CD4-positive, alpha-beta T cell (primary cell): ENCODE measurements at regions not wholly inside any gene's neighbourhood (a gene's known extent, or its start where the extent isn't known, plus 50 kb on each side); places are given as distances from the start of the nearest gene placed in this dataset.

Experiments used
- ATAC-seq: fragments of 200-7000 bp; cut with Tn5 transposase; one replicate; pipeline ENCODE4 v1.10.0; 2022; ENCODE audit warnings: mild to moderate bottlenecking; ENCODE audit not compliant: poor library complexity
- CTCF ChIA-PET: fragments of 350-600 bp; sonication (Branson Sonifier 250); formaldehyde crosslinking; loops from one replicate; lab custom pipeline; 2021; ENCODE audit warnings: antibody characterized with exemption, inconsistent platforms; lab: Charles Lee
- POLR2A ChIA-PET: fragments of 350-600 bp; sonication (Branson Sonifier 250); formaldehyde crosslinking; loops from one replicate; lab custom pipeline; 2021; ENCODE audit warnings: antibody characterized with exemption, inconsistent platforms; lab: Charles Lee
- DNase-seq, 14 experiments: peaks; one replicate each; pipeline ENCODE4 v3.0.0-alpha.2; 2013 to 2020; ENCODE audit warnings: mixed read lengths in 2 of 14
- H3K27ac ChIP-seq, 2 donors: one replicate each; pipeline versions ENCODE4 v1.5.1 to v1.7.0; 2013; ENCODE audit warnings: low read length in 2 of 2, low read depth in 1 of 2, mild to moderate bottlenecking in 1 of 2
- H3K27me3 ChIP-seq, 2 experiments: 1 replicate in 1 of 2; 2 replicates in 1 of 2; pipeline versions ENCODE4 v1.6.1 to v1.7.0; 2013; ENCODE audit warnings: low read length in 2 of 2, control low read depth in 1 of 2, mild to moderate bottlenecking in 1 of 2, moderate library complexity in 1 of 2; ENCODE audit not compliant: insufficient read depth in 2 of 2, control insufficient read depth in 1 of 2
- H3K36me3 ChIP-seq: one replicate; pipeline ENCODE4 v1.6.1; 2013; ENCODE audit warnings: low read length, control low read depth; ENCODE audit not compliant: insufficient read depth
- H3K4me1 ChIP-seq: one replicate; pipeline ENCODE4 v1.6.1; 2013; ENCODE audit warnings: low read length, control low read depth; ENCODE audit not compliant: insufficient read depth
- H3K4me3 ChIP-seq: one replicate; pipeline ENCODE4 v1.5.1; 2013; ENCODE audit warnings: mild to moderate bottlenecking, low read length, moderate library complexity
- H3K9me3 ChIP-seq, 2 experiments: 1 replicate in 1 of 2; 2 replicates in 1 of 2; pipeline versions ENCODE4 v1.6.1 to v1.7.0; 2013; ENCODE audit warnings: low read length in 2 of 2, mild to moderate bottlenecking in 2 of 2, control low read depth in 1 of 2, moderate library complexity in 1 of 2; ENCODE audit not compliant: control insufficient read depth in 1 of 2, insufficient read depth in 1 of 2
- H3K27ac Mint-ChIP-seq: one replicate; pipeline ENCODE4 v1.8.0; 2020; ENCODE audit warnings: mixed read lengths
- H3K27me3 Mint-ChIP-seq: one replicate; pipeline ENCODE4 v1.8.0; 2021; ENCODE audit warnings: mixed read lengths
- H3K36me3 Mint-ChIP-seq: one replicate; pipeline ENCODE4 v1.8.0; 2021; ENCODE audit warnings: low read depth, mixed read lengths
- H3K4me1 Mint-ChIP-seq: one replicate; pipeline ENCODE4 v1.8.0; 2021; ENCODE audit warnings: low read depth, mixed read lengths
- H3K4me3 Mint-ChIP-seq: one replicate; pipeline ENCODE4 v1.8.0; 2020; ENCODE audit warnings: mild to moderate bottlenecking, mixed read lengths
- H3K9me3 Mint-ChIP-seq: one replicate; pipeline ENCODE4 v1.8.0; 2020; ENCODE audit warnings: mixed read lengths
- intact Hi-C, 2 experiments: fragments of 100-400 bp; cut with DNase I in 1 of 2; cut with micrococcal nuclease in 1 of 2; formaldehyde crosslinking; loops; one replicate each; pipeline versions ENCODE4 v1.15.1 to v1.9.0; 2023 to 2025; cut with DNase I, micrococcal nuclease
- TF ChIP-seq, protein P1 (sequence below): fragments of 200-600 bp; IDR thresholded peaks from one replicate; pipeline ENCODE4 v1.8.0; 2022; ENCODE audit warnings: antibody characterized with exemption, mild to moderate bottlenecking

DNA sequence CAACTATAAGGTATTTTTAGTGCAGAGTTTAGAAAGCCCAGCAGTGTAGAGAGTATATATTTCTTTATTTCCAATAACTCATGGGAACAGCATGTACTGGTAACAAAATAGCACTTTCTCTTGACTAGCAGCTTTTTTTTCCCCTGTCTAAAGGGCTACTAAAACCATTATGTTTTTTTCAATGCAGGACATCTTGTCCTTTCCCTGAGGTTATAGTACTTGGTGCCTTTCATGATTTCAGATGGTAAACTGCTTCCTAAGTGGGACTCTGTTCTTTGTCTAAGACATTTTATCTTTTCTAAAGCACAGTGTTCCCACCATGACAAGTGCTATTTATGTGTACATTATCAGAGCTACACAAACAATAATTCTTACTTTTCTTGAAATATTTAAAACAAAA lies 122.3 kb downstream of the SLC24A2 start:
- Histone ChIP-seq H3K4me3 (no peak overlapping the region), H3K27ac (no peak overlapping the region), H3K36me3 (no peaks in the 10 kb centered on the region), H3K4me1 (no peaks in the 10 kb centered on the region), H3K9me3 (no peaks in the 10 kb centered on the region), H3K27me3 (peaks cover 0 to 4% of the 10 kb centered on the region in 2 experiments)
- intact Hi-C loops = no loop called here
- Mint-ChIP-seq H3K36me3 (no peaks in the 10 kb centered on the region), H3K4me1 (no peaks in the 10 kb centered on the region), H3K9me3 (no peaks in the 10 kb centered on the region), H3K27me3 (peaks cover 10% of the 10 kb centered on the region), H3K4me3 (no peak overlapping the region), H3K27ac (no peak overlapping the region)
- ChIA-PET CTCF (no interaction called here), POLR2A (no interaction called here)
- TF ChIP-seq, protein P1, sequence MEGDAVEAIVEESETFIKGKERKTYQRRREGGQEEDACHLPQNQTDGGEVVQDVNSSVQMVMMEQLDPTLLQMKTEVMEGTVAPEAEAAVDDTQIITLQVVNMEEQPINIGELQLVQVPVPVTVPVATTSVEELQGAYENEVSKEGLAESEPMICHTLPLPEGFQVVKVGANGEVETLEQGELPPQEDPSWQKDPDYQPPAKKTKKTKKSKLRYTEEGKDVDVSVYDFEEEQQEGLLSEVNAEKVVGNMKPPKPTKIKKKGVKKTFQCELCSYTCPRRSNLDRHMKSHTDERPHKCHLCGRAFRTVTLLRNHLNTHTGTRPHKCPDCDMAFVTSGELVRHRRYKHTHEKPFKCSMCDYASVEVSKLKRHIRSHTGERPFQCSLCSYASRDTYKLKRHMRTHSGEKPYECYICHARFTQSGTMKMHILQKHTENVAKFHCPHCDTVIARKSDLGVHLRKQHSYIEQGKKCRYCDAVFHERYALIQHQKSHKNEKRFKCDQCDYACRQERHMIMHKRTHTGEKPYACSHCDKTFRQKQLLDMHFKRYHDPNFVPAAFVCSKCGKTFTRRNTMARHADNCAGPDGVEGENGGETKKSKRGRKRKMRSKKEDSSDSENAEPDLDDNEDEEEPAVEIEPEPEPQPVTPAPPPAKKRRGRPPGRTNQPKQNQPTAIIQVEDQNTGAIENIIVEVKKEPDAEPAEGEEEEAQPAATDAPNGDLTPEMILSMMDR = no peak
- DNase-seq = no peak
- ATAC-seq = no peak

DNA sequence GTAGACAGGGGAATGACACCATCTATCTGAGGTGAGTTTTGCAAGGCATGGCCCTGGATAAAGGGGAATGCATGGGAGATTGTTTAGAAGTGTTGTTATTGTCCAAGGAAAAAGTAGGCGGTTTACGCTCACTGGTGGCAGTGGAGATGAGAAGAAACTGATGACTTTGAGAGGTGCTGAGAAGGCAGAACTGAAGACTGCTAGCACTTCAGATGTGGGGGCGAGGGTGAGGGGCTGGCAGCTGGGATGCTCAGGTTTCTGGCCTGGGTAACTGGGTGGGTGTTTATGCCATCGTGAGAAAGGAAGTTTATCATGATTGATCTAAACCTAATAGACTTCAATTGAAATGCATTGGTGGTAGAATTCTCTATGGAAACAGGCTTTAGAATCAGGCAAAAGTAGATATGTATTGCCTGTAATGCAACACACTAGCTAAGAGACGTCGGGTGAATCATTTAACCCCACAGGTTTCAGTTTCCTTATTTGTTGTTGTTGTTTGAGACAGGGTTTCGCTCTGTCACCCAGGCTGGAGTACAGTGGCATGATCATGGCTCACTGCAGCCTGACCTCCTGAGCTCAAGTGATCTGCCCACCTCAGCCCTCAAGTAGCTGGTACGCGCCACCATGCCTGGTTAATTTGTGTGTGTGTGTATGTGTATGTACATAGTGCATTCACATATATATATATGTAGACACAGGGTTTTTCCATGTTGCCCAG lies 123.5 kb downstream of the SLC24A2 start:
- Histone ChIP-seq H3K27ac (no peak overlapping the region), H3K36me3 (no peaks in the 10 kb centered on the region), H3K4me1 (no peaks in the 10 kb centered on the region), H3K27me3 (peaks cover 0 to 4% of the 10 kb centered on the region in 2 experiments), H3K9me3 (no peaks in the 10 kb centered on the region), H3K4me3 (no peak overlapping the region)
- ATAC-seq (no peak), DNase-seq (no peak)
- H3K27me3 Mint-ChIP-seq = peaks cover 10% of the 10 kb centered on the region
- no peaks in the 10 kb centered on the region for H3K36me3 Mint-ChIP-seq
- no peaks in the 10 kb centered on the region for H3K4me1 Mint-ChIP-seq
- intact Hi-C loops = no loop called here
- H3K4me3 Mint-ChIP-seq = no peak overlapping the region
- no peak overlapping the region for H3K27ac Mint-ChIP-seq
- no peaks in the 10 kb centered on the region for H3K9me3 Mint-ChIP-seq
- ChIA-PET POLR2A (no interaction called here), CTCF (no interaction called here)
- TF ChIP-seq, protein P1 = no peak

- intact Hi-C loops = no loop called here
- Mint-ChIP-seq H3K4me3 (no peak overlapping the region), H3K27ac (no peak overlapping the region), H3K27me3 (peaks cover 12% of the 10 kb centered on the region), H3K36me3 (no peaks in the 10 kb centered on the region), H3K9me3 (no peaks in the 10 kb centered on the region), H3K4me1 (no peaks in the 10 kb centered on the region)
- no peaks in the 10 kb centered on the region for H3K36me3 ChIP-seq
- no peak for ATAC-seq
- H3K27ac ChIP-seq = no peak overlapping the region
- H3K4me1 ChIP-seq = no peaks in the 10 kb centered on the region
- H3K27me3 ChIP-seq = peaks cover 0 to 10% of the 10 kb centered on the region in 2 experiments
- TF ChIP-seq, protein P1 = no peak
- no peak for DNase-seq
- no peak overlapping the region for H3K4me3 ChIP-seq
- ChIA-PET CTCF (no interaction called here), POLR2A (no interaction called here)
- no peaks in the 10 kb centered on the region for H3K9me3 ChIP-seq
Observed at GRCh38 chr9:19663570-19663969, 125.3 kb downstream of the SLC24A2 start.
